RWPE1 (cell line): ENCODE measurements at regions not wholly inside any gene's neighbourhood (a gene's known extent, or its start where the extent isn't known, plus 50 kb on each side); places are given as distances from the start of the nearest gene placed in this dataset.

Experiments used
- CTCF ChIA-PET: fragments of 350-600 bp; sonication (Branson Sonifier 250); formaldehyde crosslinking; extraction: SDS; loops from one replicate; lab custom pipeline; 2021; lab: Yijun Ruan, JAX
- POLR2A ChIA-PET: fragments of 400-600 bp; formaldehyde crosslinking; extraction: SDS; loops from one replicate; lab custom pipeline; 2020; ENCODE audit warnings: antibody characterized with exemption; ENCODE audit not compliant: low non-redundant PET; lab: Yijun Ruan, JAX
- DNase-seq: peaks from one replicate; pipeline ENCODE4 v3.0.0; 2012; ENCODE audit warnings: low spot score
- H3K27ac ChIP-seq: fragments of 450-650 bp; 2 replicates; pipeline ENCODE4 v1.5.1; 2017
- CTCF ChIP-seq: fragments of 450-650 bp; conservative IDR thresholded peaks from 2 replicates; pipeline ENCODE4 v1.5.1; 2017; ENCODE audit warnings: low read depth, mild to moderate bottlenecking

DNA sequence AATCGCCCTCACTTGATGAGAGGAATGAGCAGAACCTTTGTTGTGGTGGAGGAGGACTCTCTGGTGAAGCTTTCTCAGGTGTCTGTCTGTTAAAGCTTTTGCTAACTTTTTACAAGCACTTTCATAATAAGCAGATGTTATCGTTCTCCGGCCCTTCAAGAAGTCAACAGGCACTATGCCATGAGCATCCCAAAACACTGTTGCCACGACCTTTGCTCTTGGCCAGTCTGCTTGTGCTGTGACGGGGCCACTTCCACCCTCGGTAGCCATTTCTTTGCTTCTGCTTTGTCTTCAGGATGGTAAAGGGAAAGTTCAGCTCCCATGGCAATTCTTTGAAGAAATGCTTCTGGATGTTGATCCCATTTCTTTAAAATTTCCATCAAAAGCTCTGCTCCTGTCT is 93.5 kb upstream of the ANKRD10 start:
- TF ChIP-seq CTCF: no peak
- H3K27ac ChIP-seq: no peak overlapping the region
- DNase-seq: no peak
- POLR2A ChIA-PET: no interaction called here
- CTCF ChIA-PET: interaction anchor here (0.6 kb wide), 1 partner anchor 100 kb away, joined by 3 read pairs; no protein-coding TSS in a partner anchor

DNA sequence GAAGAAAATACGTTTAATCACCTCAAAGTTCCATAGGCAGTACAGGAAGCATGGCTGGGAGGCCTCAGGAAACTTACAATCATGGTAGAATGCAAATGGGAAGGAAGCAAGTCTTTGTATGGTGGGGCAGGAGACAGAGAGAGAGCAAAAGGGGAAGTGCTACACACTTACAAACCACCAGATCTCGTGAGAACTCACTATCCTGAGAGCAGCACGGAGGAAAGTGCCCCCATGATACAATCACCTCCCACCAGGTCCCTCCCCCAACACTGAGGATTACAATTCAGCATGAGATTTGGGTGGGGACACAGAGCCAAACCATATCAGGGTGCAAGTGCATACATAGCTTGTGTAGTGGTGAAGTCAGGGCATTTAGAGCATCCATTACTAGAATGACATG is 92.3 kb upstream of the ANKRD10 start:
- CTCF ChIA-PET: interaction anchor here (0.7 kb wide), 1 partner anchor 99 kb away, joined by 3 read pairs; no protein-coding TSS in a partner anchor

DNA sequence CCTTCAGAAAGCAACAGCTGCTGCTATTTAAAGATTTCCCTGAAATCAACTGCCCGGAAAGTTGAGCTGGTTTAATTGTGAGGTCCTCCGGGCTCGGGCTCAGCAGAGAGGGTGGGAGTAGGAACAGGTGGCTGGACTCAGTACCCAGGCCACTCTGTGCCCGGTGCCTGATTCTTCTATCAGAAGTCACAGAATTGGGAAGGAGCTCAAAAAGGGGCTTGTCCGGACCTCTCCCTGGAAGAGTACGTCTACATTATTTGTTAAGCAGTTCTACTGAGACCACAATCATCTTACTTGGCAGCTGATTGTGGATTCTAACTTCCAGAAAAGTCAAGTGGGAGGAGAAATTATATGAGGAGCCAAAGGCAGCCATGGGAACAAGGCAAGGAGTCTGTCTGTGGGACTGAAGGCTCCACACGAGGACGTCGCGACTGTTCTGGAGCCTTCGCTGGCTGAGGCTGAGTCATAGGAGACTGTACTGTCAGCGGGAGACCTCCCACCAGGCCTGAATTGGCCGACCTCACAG is 91.7 kb upstream of the ANKRD10 start:
- no peak for TF ChIP-seq CTCF
- ChIA-PET CTCF (no interaction called here), POLR2A (no interaction called here)
- H3K27ac ChIP-seq: no peak overlapping the region
- DNase-seq: no peak

More for the DNA sequence above, 92.3 kb upstream of the ANKRD10 start:
- DNase-seq: no peak
- POLR2A ChIA-PET: no interaction called here
- TF ChIP-seq CTCF: no peak
- no peak overlapping the region for H3K27ac ChIP-seq

DNA sequence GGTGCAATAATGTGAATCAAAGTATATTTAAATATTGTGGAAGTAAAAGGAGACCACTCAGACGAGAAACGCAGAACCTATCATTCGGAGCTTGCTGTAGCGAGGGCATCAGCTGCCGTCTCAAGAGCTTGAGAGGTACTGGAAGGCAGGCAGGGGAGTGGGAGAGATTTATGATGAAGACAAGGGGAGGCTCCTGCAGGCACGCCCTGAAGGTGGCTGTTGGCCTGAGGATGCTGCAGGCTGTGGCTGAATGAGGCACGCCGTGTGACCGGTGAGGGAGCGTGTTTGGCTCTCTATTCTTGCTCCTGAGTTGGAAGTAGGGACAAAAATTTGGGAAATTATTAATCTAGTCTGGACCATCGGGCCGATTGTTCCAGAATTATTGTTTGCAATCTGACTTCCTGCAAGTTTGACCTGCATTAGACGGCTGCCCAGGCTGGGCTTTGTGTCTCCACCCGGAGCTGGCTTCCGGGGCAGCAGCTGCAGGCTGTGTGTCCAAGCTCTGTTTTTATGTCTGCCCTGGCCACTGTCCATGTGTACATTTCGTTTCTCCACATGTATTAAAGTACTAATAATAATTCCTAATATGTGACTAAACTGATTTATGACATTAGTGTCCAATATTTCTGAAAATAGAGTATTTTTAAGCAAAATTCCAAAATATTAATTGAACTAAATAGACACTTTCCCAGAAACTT is 91.1 kb upstream of the ANKRD10 start:
- POLR2A ChIA-PET: no interaction called here
- TF ChIP-seq CTCF: no peak
- DNase-seq: no peak
- H3K27ac ChIP-seq: no peak overlapping the region
- CTCF ChIA-PET: interaction anchor here (0.6 kb wide), 1 partner anchor 414 kb away, joined by 5 read pairs; no protein-coding TSS in a partner anchor

GRCh38 chr13:111005364-111005763 is 90.5 kb upstream of the ANKRD10 start:
- ChIA-PET POLR2A (no interaction called here), CTCF (no interaction called here)
- TF ChIP-seq CTCF: no peak
- no peak overlapping the region for H3K27ac ChIP-seq
- DNase-seq: no peak

DNA sequence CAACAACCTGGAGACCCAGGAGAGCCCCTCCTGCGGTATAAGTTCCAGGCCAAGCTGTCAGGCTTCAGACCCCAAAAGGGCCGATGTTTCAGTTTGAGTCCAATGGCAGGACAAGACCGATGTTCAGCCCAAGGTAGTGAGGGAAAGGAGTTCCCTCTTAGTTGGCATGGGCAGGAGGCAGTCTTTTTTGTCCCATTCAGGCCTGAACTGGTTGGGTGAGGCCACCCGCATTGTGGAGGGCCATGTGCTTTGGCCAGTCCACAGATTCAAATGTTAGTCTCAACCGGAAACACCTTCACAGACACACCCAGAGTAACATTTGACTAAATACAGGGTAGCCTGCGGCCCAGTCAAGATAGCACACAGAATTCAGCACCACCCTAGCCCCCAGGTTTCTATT is 89.6 kb upstream of the ANKRD10 start:
- TF ChIP-seq CTCF: no peak
- H3K27ac ChIP-seq: no peak overlapping the region
- CTCF ChIA-PET: no interaction called here
- no peak for DNase-seq
- POLR2A ChIA-PET: no interaction called here
